ENCODE measurements at regions not wholly inside any gene's neighbourhood (a gene's known extent, or its start where the extent isn't known, plus 50 kb on each side); places are given as distances from the start of the nearest gene placed in this dataset.

- TF ChIP-seq CTCF (conservative IDR thresholded peaks at IDR 0.05; ENCODE audit: low read depth in 2 of 2) (no peak), POLR2AphosphoS5 (IDR thresholded peaks at IDR 0.05; ENCODE audit: low read depth) (no peak), EZH2 (IDR thresholded peaks at IDR 0.05; ENCODE audit: low read depth, unreplicated experiment) (no peak), NANOG (IDR thresholded peaks at IDR 0.05; ENCODE audit: borderline replicate concordance) (no peak), ZNF331 (CRISPR knock-in tag; IDR thresholded peaks at IDR 0.05; ENCODE audit: low read depth) (no peak)
Measured at GRCh38 chr10:64840341-64840740, 1319.1 kb downstream of the REEP3 start (continued).

GRCh38 chr10:64846700-64847099, 1325.5 kb downstream of the REEP3 start:
- no peaks in the 10 kb centered on the region for H3K27me3 ChIP-seq (ENCODE audit: insufficient read depth)
- DNase-seq (ENCODE audit: low spot score) (no peak), ATAC-seq (no peak)
- no peaks in the 10 kb centered on the region for H4K20me1 ChIP-seq (replicated peaks; ENCODE audit: insufficient read depth)
- no peak overlapping the region for H3K4me3 ChIP-seq
- no peaks in the 10 kb centered on the region for H3F3A ChIP-seq (replicated peaks; ENCODE audit: low read depth)
- H3K79me2 ChIP-seq (replicated peaks; ENCODE audit: insufficient read depth): no peaks in the 10 kb centered on the region
- H3K4me1 Mint-ChIP-seq: peaks cover 5% of the 10 kb centered on the region; the same call in 2 of the 3 replicates
- no peaks in the 10 kb centered on the region for H3K9me3 Mint-ChIP-seq
- H3K27me3 Mint-ChIP-seq (ENCODE audit: insufficient read depth, low read depth, poor library complexity): no peaks in the 10 kb centered on the region
- H3K36me3 ChIP-seq (ENCODE audit: insufficient read depth): no peaks in the 10 kb centered on the region
- no peaks in the 10 kb centered on the region for H3K36me3 Mint-ChIP-seq (ENCODE audit: low read depth)
- H3K4me2 ChIP-seq: no peak overlapping the region
- no peak overlapping the region for H3K4me3 Mint-ChIP-seq
- H3K9me2 ChIP-seq (ENCODE audit: insufficient read depth): no peaks in the 10 kb centered on the region
- H2AFZ ChIP-seq: no peak overlapping the region
- TF ChIP-seq POLR2AphosphoS5 (IDR thresholded peaks at IDR 0.05; ENCODE audit: low read depth) (no peak), CTCF (conservative IDR thresholded peaks at IDR 0.05; ENCODE audit: low read depth in 2 of 2) (no peak), EZH2phosphoT487 (IDR thresholded peaks at IDR 0.05; ENCODE audit: unreplicated experiment) (no peak)
- no peak overlapping the region for H3K27ac Mint-ChIP-seq
- H3K27ac ChIP-seq (ENCODE audit: low read depth): no peak overlapping the region
- no peaks in the 10 kb centered on the region for H3K4me1 ChIP-seq (ENCODE audit: insufficient read depth)

- no peaks in the 10 kb centered on the region for H3K36me3 Mint-ChIP-seq (ENCODE audit: low read depth)
- H3K27me3 Mint-ChIP-seq (ENCODE audit: insufficient read depth, low read depth, poor library complexity): peaks cover 3% of the 10 kb centered on the region
- H3K4me1 Mint-ChIP-seq: no peaks in the 10 kb centered on the region
- no peak overlapping the region for H3K27ac Mint-ChIP-seq
- Histone ChIP-seq H3K4me3 (no peak overlapping the region), H3K9me2 (ENCODE audit: insufficient read depth) (no peaks in the 10 kb centered on the region), H3K79me2 (replicated peaks; ENCODE audit: insufficient read depth) (no peaks in the 10 kb centered on the region), H3K27ac (ENCODE audit: low read depth) (no peak overlapping the region), H3F3A (replicated peaks; ENCODE audit: low read depth) (no peaks in the 10 kb centered on the region), H4K20me1 (replicated peaks; ENCODE audit: insufficient read depth) (no peaks in the 10 kb centered on the region), H3K4me1 (ENCODE audit: insufficient read depth) (no peaks in the 10 kb centered on the region), H3K4me2 (no peak overlapping the region), H3K36me3 (ENCODE audit: insufficient read depth) (no peaks in the 10 kb centered on the region), H2AFZ (no peak overlapping the region), H3K27me3 (ENCODE audit: insufficient read depth) (no peaks in the 10 kb centered on the region)
- DNase-seq (ENCODE audit: low spot score) (no peak), ATAC-seq (no peak)
- H3K9me3 Mint-ChIP-seq: no peaks in the 10 kb centered on the region
- H3K4me3 Mint-ChIP-seq: no peak overlapping the region
- no peak for TF ChIP-seq EZH2 (IDR thresholded peaks at IDR 0.05; ENCODE audit: low read depth, unreplicated experiment)
- no peak for TF ChIP-seq CREB1 (CRISPR knock-in tag; IDR thresholded peaks at IDR 0.05; ENCODE audit: low read depth)
- TF ChIP-seq POLR2AphosphoS5 (IDR thresholded peaks at IDR 0.05; ENCODE audit: low read depth): no peak
- TF ChIP-seq EZH2phosphoT487 (IDR thresholded peaks at IDR 0.05; ENCODE audit: unreplicated experiment): no peak
- no peak for TF ChIP-seq ZNF114 (CRISPR knock-in tag; IDR thresholded peaks at IDR 0.05)
- TF ChIP-seq STAT1 (IDR thresholded peaks at IDR 0.05; ENCODE audit: unreplicated experiment): no peak
- TF ChIP-seq CTCF (conservative IDR thresholded peaks at IDR 0.05; ENCODE audit: low read depth in 2 of 2): no peak
Measured at GRCh38 chr10:64855941-64856340, 1334.7 kb downstream of the REEP3 start.
